H9 (cell line): ENCODE measurements at regions not wholly inside any gene's neighbourhood (a gene's known extent, or its start where the extent isn't known, plus 50 kb on each side); places are given as distances from the start of the nearest gene placed in this dataset.

Experiments used
- DNase-seq: peaks from one replicate; pipeline ENCODE4 v3.0.0-alpha.2; 2017
- H2AFZ ChIP-seq: one replicate; pipeline ENCODE4 v1.6.1; 2013; ENCODE audit warnings: mild to moderate bottlenecking, low read length, control low read depth, moderate library complexity
- H2AK5ac ChIP-seq: 2 replicates; pipeline ENCODE4 v1.6.1; 2013; ENCODE audit warnings: low read length, control low read depth, mixed read lengths; ENCODE audit not compliant: insufficient read length
- H2BK120ac ChIP-seq: one replicate; pipeline ENCODE4 v1.6.1; 2013; ENCODE audit warnings: low read depth, mild to moderate bottlenecking, low read length, control low read depth, inconsistent platforms; ENCODE audit not compliant: poor library complexity, severe bottlenecking
- H2BK12ac ChIP-seq: 2 replicates; pipeline ENCODE4 v1.6.1; 2013; ENCODE audit warnings: low read length, control low read depth, mixed read lengths, low read depth; ENCODE audit not compliant: insufficient read length
- H2BK15ac ChIP-seq: 2 replicates; pipeline ENCODE4 v1.6.1; 2013; ENCODE audit warnings: low read depth, low read length, control low read depth
- H2BK20ac ChIP-seq: one replicate; pipeline ENCODE4 v1.6.1; 2013; ENCODE audit warnings: low read depth, mild to moderate bottlenecking, low read length, control low read depth, inconsistent platforms; ENCODE audit not compliant: poor library complexity, severe bottlenecking
- H2BK5ac ChIP-seq: 2 replicates; pipeline ENCODE4 v1.6.1; 2013; ENCODE audit warnings: low read length, control low read depth, mixed read lengths; ENCODE audit not compliant: insufficient read length
- H3K14ac ChIP-seq: 2 replicates; pipeline ENCODE4 v1.6.1; 2013; ENCODE audit warnings: low read length, control low read depth; ENCODE audit not compliant: insufficient read depth
- H3K18ac ChIP-seq: 2 replicates; pipeline ENCODE4 v1.6.1; 2013; ENCODE audit warnings: low read depth, mild to moderate bottlenecking, mixed read lengths, low read length, control low read depth; ENCODE audit not compliant: insufficient read length
- H3K23ac ChIP-seq: 2 replicates; pipeline ENCODE4 v1.6.1; 2013; ENCODE audit warnings: low read length, control low read depth, mixed read lengths, low read depth; ENCODE audit not compliant: insufficient read length
- H3K23me2 ChIP-seq: 2 replicates; pipeline ENCODE4 v1.6.1; 2013; ENCODE audit warnings: low read depth, mild to moderate bottlenecking, mixed read lengths, low read length, control low read depth; ENCODE audit not compliant: insufficient read length, poor library complexity, severe bottlenecking
- H3K27ac ChIP-seq: 2 replicates; pipeline ENCODE4 v1.5.1; 2013; ENCODE audit warnings: low read length, control low read depth, mixed read lengths, low read depth; ENCODE audit not compliant: insufficient read length
- H3K27me3 ChIP-seq: 2 replicates; pipeline ENCODE4 v1.6.1; 2013; ENCODE audit warnings: low read length, control low read depth, inconsistent platforms; ENCODE audit not compliant: insufficient read depth
- H3K4ac ChIP-seq: 2 replicates; pipeline ENCODE4 v1.6.1; 2013; ENCODE audit warnings: low read depth, mild to moderate bottlenecking, control low read depth, inconsistent platforms, low read length, moderate library complexity
- H3K4me1 ChIP-seq: 2 replicates; pipeline ENCODE4 v1.6.1; 2013; ENCODE audit warnings: low read length, control low read depth, inconsistent platforms; ENCODE audit not compliant: insufficient read depth
- H3K4me2 ChIP-seq: 2 replicates; pipeline ENCODE4 v1.6.1; 2013; ENCODE audit warnings: low read length, control low read depth, mixed read lengths; ENCODE audit not compliant: insufficient read length, insufficient read depth
- H3K56ac ChIP-seq: 2 replicates; pipeline ENCODE4 v1.6.1; 2013; ENCODE audit warnings: low read depth, mild to moderate bottlenecking, mixed read lengths, low read length, control low read depth; ENCODE audit not compliant: insufficient read length
- H3K79me1 ChIP-seq: 2 replicates; pipeline ENCODE4 v1.6.1; 2013; ENCODE audit warnings: low read depth, mild to moderate bottlenecking, moderate library complexity, low read length, control low read depth, inconsistent platforms; ENCODE audit not compliant: insufficient read depth, poor library complexity, severe bottlenecking
- H3K79me2 ChIP-seq: 2 replicates; pipeline ENCODE4 v1.6.1; 2013; ENCODE audit warnings: low read length, control low read depth, inconsistent platforms; ENCODE audit not compliant: insufficient read depth
- H3K9ac ChIP-seq: 2 replicates; pipeline ENCODE4 v1.6.1; 2013; ENCODE audit warnings: low read length, control low read depth, mixed read lengths; ENCODE audit not compliant: insufficient read length; ENCODE audit errors: extremely low read depth
- H3K9me3 ChIP-seq: one replicate; pipeline ENCODE4 v1.6.1; 2013; ENCODE audit warnings: low read depth, low read length, inconsistent platforms; ENCODE audit not compliant: control insufficient read depth
- H3T11ph ChIP-seq: one replicate; pipeline ENCODE4 v1.6.1; 2013; ENCODE audit warnings: mild to moderate bottlenecking, low read length, control low read depth, inconsistent platforms
- H4K20me1 ChIP-seq: one replicate; pipeline ENCODE4 v1.6.1; 2013; ENCODE audit not compliant: control insufficient read depth, insufficient read length, insufficient read depth
- H4K5ac ChIP-seq: 2 replicates; pipeline ENCODE4 v1.6.1; 2013; ENCODE audit warnings: low read depth, mild to moderate bottlenecking, mixed read lengths, low read length, control low read depth; ENCODE audit not compliant: insufficient read length
- H4K8ac ChIP-seq: replicated peaks from 2 replicates; pipeline ENCODE4 v1.6.1; 2013; ENCODE audit warnings: low read length, control low read depth, mixed read lengths, low read depth; ENCODE audit not compliant: insufficient read length
- H4K91ac ChIP-seq: 2 replicates; pipeline ENCODE4 v1.6.1; 2013; ENCODE audit warnings: low read depth, mild to moderate bottlenecking, moderate library complexity, mixed read lengths, low read length, control low read depth; ENCODE audit not compliant: insufficient read length
- H3K27ac Mint-ChIP-seq, 3 experiments: 2 replicates in 2 of 3; 3 replicates in 1 of 3; pipeline ENCODE4 v1.8.0; 2020 to 2021; ENCODE audit warnings: mixed read lengths in 3 of 3, mild to moderate bottlenecking in 1 of 3, moderate library complexity in 1 of 3
- H3K27me3 Mint-ChIP-seq: 2 replicates; pipeline ENCODE4 v1.8.0; 2021; ENCODE audit warnings: low read depth, mild to moderate bottlenecking, moderate library complexity, mixed read lengths
- H3K36me3 Mint-ChIP-seq, 3 experiments: 2 replicates in 2 of 3; 3 replicates in 1 of 3; pipeline ENCODE4 v1.8.0; 2020 to 2021; ENCODE audit warnings: low read depth in 3 of 3, mixed read lengths in 3 of 3; ENCODE audit not compliant: insufficient read depth in 1 of 3
- H3K4me1 Mint-ChIP-seq, 2 experiments: 2 replicates each; pipeline ENCODE4 v1.8.0; 2020; ENCODE audit warnings: mixed read lengths in 2 of 2
- H3K4me3 Mint-ChIP-seq, 2 experiments: 2 replicates in 1 of 2; 3 replicates in 1 of 2; pipeline ENCODE4 v1.8.0; 2020 to 2021; ENCODE audit warnings: mild to moderate bottlenecking in 2 of 2, mixed read lengths in 2 of 2, moderate library complexity in 1 of 2
- H3K9me3 Mint-ChIP-seq, 2 experiments: 2 replicates in 1 of 2; 3 replicates in 1 of 2; pipeline ENCODE4 v1.8.0; 2020; ENCODE audit warnings: mild to moderate bottlenecking in 2 of 2, mixed read lengths in 2 of 2, moderate library complexity in 1 of 2
- WGBS: extraction: QIAGEN DNeasy Blood & Tissue Kit; methylation state at CpG from one replicate; pipeline ENCODE4 v1.1.7; 2013; ENCODE audit warnings: missing lambda C conversion rate, low lambda C conversion rate, mixed read lengths; ENCODE audit not compliant: insufficient read length; ENCODE audit errors: extremely low coverage; 5-methylcytosine and 5-hydroxymethylcytosine counted together
- TF ChIP-seq, protein P1 (sequence below): fragments of 200-600 bp; sonication (generic); conservative IDR thresholded peaks from 3 replicates; pipeline ENCODE4 v1.8.0; 2021; ENCODE audit warnings: antibody characterized with exemption, mild to moderate bottlenecking

DNA sequence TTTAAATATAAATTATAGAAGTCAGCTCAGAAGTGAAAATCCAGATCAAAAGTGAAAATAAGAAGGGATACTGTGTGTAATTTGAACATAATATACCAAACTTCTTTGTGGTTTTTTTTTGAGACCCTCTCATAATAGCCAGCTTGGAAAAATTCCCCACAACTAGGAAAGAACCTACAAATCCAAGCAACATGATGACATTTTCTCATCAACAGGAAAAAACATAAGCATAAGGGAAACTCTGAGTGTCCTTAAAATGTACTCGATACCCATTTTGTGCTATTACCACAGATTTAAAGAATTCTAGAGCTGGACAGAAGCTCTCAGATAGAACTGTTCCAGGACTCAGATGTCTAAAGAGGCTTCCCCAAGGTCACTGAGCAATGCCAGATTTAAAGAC lies 214.8 kb upstream of the KLF14 start:
- H4K8ac ChIP-seq, result no peak overlapping the region
- H3K27ac ChIP-seq, result no peak overlapping the region
- H3K36me3 Mint-ChIP-seq, result no peaks in the 10 kb centered on the region; a peak in 3 of 7 replicates

More for the DNA sequence above, 214.8 kb upstream of the KLF14 start:
- no peaks in the 10 kb centered on the region for H3K27me3 ChIP-seq
- H3K27ac Mint-ChIP-seq, result no peak overlapping the region
- no peaks in the 10 kb centered on the region for H3K79me1 ChIP-seq
- H3K4me1 Mint-ChIP-seq, result peaks cover 6 to 10% of the 10 kb centered on the region in 2 experiments
- no peak overlapping the region for H2AK5ac ChIP-seq
- H3K4ac ChIP-seq, result no peak overlapping the region
- no peaks in the 10 kb centered on the region; a peak in 1 of 5 replicates for H3K9me3 Mint-ChIP-seq
- H4K91ac ChIP-seq, result no peak overlapping the region
- no peak overlapping the region for H3K4me3 Mint-ChIP-seq
- no peak overlapping the region for H2AFZ ChIP-seq
- H3K9ac ChIP-seq, result no peak overlapping the region
- H4K5ac ChIP-seq, result no peak overlapping the region
- H3K18ac ChIP-seq, result no peak overlapping the region
- H3T11ph ChIP-seq, result no peak overlapping the region
- WGBS, result no CpG with 5 or more reads among the region's 1 CpG
- H3K23ac ChIP-seq, result no peak overlapping the region
- TF ChIP-seq, protein P1, sequence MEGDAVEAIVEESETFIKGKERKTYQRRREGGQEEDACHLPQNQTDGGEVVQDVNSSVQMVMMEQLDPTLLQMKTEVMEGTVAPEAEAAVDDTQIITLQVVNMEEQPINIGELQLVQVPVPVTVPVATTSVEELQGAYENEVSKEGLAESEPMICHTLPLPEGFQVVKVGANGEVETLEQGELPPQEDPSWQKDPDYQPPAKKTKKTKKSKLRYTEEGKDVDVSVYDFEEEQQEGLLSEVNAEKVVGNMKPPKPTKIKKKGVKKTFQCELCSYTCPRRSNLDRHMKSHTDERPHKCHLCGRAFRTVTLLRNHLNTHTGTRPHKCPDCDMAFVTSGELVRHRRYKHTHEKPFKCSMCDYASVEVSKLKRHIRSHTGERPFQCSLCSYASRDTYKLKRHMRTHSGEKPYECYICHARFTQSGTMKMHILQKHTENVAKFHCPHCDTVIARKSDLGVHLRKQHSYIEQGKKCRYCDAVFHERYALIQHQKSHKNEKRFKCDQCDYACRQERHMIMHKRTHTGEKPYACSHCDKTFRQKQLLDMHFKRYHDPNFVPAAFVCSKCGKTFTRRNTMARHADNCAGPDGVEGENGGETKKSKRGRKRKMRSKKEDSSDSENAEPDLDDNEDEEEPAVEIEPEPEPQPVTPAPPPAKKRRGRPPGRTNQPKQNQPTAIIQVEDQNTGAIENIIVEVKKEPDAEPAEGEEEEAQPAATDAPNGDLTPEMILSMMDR, result no peak
- DNase-seq, result no peak
- no peaks in the 10 kb centered on the region for H3K23me2 ChIP-seq
- no peak overlapping the region for H2BK15ac ChIP-seq
- no peak overlapping the region for H2BK5ac ChIP-seq
- no peaks in the 10 kb centered on the region for H3K79me2 ChIP-seq
- H3K4me1 ChIP-seq, result peaks cover 9% of the 10 kb centered on the region; the same call in 1 of the 2 replicates
- no peak overlapping the region for H3K4me2 ChIP-seq
- H3K56ac ChIP-seq, result no peak overlapping the region
- H4K20me1 ChIP-seq, result no peaks in the 10 kb centered on the region
- H2BK12ac ChIP-seq, result no peak overlapping the region
- H2BK120ac ChIP-seq, result no peak overlapping the region
- no peak overlapping the region for H2BK20ac ChIP-seq
- H3K14ac ChIP-seq, result no peak overlapping the region
- no peaks in the 10 kb centered on the region for H3K9me3 ChIP-seq
- H3K27me3 Mint-ChIP-seq, result no peaks in the 10 kb centered on the region
